ENCODE measurements at regions not wholly inside any gene's neighbourhood (a gene's known extent, or its start where the extent isn't known, plus 50 kb on each side); places are given as distances from the start of the nearest gene placed in this dataset.

- TF ChIP-seq MAX (IDR thresholded peaks at IDR 0.05; ENCODE audit: insufficient read depth, insufficient read length) (no peak), POLR2AphosphoS5 (IDR thresholded peaks at IDR 0.05; ENCODE audit: insufficient read depth, low read depth, low read length) (no peak), CTCF (IDR thresholded peaks at IDR 0.05; ENCODE audit: extremely low read depth in 1 of 2, insufficient read depth in 1 of 2, low read depth in 1 of 2, low read length in 2 of 2) (no peak), GATA2 (IDR thresholded peaks at IDR 0.05; ENCODE audit: insufficient read depth, insufficient read length, low read depth, low read length) (no peak), EZH2 (IDR thresholded peaks at IDR 0.05; ENCODE audit: borderline replicate concordance, low read depth, low read length, severe bottlenecking) (no peak), JUN (IDR thresholded peaks at IDR 0.05; ENCODE audit: borderline replicate concordance, insufficient read depth, insufficient read length, low read depth) (no peak), MYC (IDR thresholded peaks at IDR 0.05; ENCODE audit: low read depth, low read length) (no peak), POLR2A (IDR thresholded peaks at IDR 0.05; ENCODE audit: low read depth, low read length) (no peak), FOS (IDR thresholded peaks at IDR 0.05; ENCODE audit: borderline replicate concordance, insufficient read depth, low read length) (no peak)
- no TSS peak for BruUV-seq (replicated peaks)
- no peak for FAIRE-seq
- H3K27me3 ChIP-seq (ENCODE audit: control insufficient read depth in 2 of 2, insufficient read depth in 2 of 2, low read length in 2 of 2): no peaks in the 10 kb centered on the region
- H3K27ac ChIP-seq (ENCODE audit: insufficient read depth, low read depth, low read length): no peak overlapping the region
- H4K20me1 ChIP-seq (replicated peaks; ENCODE audit: control insufficient read depth, extremely low read depth, insufficient read depth, low read length): no peaks in the 10 kb centered on the region
- H3K9me1 ChIP-seq (replicated peaks; ENCODE audit: control insufficient read depth, extremely low read depth, insufficient read depth, low read length): no peaks in the 10 kb centered on the region
- intact Hi-C loops (cut with micrococcal nuclease): no loop called here
- H3K9ac ChIP-seq (replicated peaks; ENCODE audit: extremely low read depth, insufficient read depth, low read length): no peak overlapping the region
- H2AFZ ChIP-seq (ENCODE audit: low read depth, low read length): no peak overlapping the region
- no peaks in the 10 kb centered on the region for H3K79me2 ChIP-seq (ENCODE audit: control insufficient read depth, insufficient read depth, low read length)
- no peaks in the 10 kb centered on the region for H3K36me3 ChIP-seq (ENCODE audit: control insufficient read depth in 2 of 2, extremely low read depth in 1 of 2, insufficient read depth in 2 of 2, low read length in 2 of 2)
- ChIA-PET CTCF (no interaction called here), POLR2A (no interaction called here)
- H3K4me2 ChIP-seq (ENCODE audit: insufficient read depth, low read length): no peak overlapping the region
- H3K4me1 ChIP-seq (ENCODE audit: control insufficient read depth, extremely low read depth, insufficient read depth, low read length): no peaks in the 10 kb centered on the region
- H3K4me3 ChIP-seq (replicated peaks in 1 of 3; ENCODE audit: insufficient read depth in 1 of 3, low read depth in 1 of 3, low read length in 3 of 3): no peak overlapping the region
- dilution Hi-C loops (cut with MboI; ENCODE audit: extremely low pct_ligation_motif_present, low sequenced_read_pairs): no loop called here
- DNase-seq (ENCODE audit: low read depth, low spot score): no peak
- no peaks in the 10 kb centered on the region for H3K9me3 ChIP-seq (replicated peaks; ENCODE audit: control insufficient read depth, insufficient read depth, low read length)
Observed at GRCh38 chr5:28648108-28648507, 1609.7 kb upstream of the CDH9 start.

All from endothelial cell of umbilical vein (primary cell).